B cell (primary cell): ENCODE measurements at regions not wholly inside any gene's neighbourhood (a gene's known extent, or its start where the extent isn't known, plus 50 kb on each side); places are given as distances from the start of the nearest gene placed in this dataset.
"Not testable (repeated sequence)": the region's sequence is repeated elsewhere in the genome, so short reads cannot be mapped to it uniquely, and the experiment has no call there.

Source experiments
- ATAC-seq: fragments of 200-7000 bp; cut with Tn5 transposase; one replicate; pipeline ENCODE4 v1.10.0; 2021; ENCODE audit warnings: low read depth, mild to moderate bottlenecking, moderate number of reproducible peaks, moderate library complexity
- CTCF ChIA-PET: fragments of 350-600 bp; sonication (Branson Sonifier 250); formaldehyde crosslinking; loops from one replicate; lab custom pipeline; 2021; ENCODE audit warnings: antibody characterized with exemption, inconsistent platforms; lab: Charles Lee
- POLR2A ChIA-PET: fragments of 350-600 bp; sonication (Branson Sonifier 250); formaldehyde crosslinking; loops from one replicate; lab custom pipeline; 2021; ENCODE audit warnings: antibody characterized with exemption; lab: Charles Lee
- DNase-seq: peaks from one replicate; pipeline ENCODE4 v3.0.0; 2013
- H2AFZ ChIP-seq: 2 replicates; pipeline ENCODE4 v1.6.1; 2012; ENCODE audit warnings: mild to moderate bottlenecking, low read depth, low read length; ENCODE audit not compliant: insufficient read depth, poor library complexity, severe bottlenecking
- H3K27ac ChIP-seq, 2 donors: 1 replicate in 1 of 2; 2 replicates in 1 of 2; pipeline ENCODE4 v1.5.1; 2012 to 2013; ENCODE audit warnings: low read length in 2 of 2, mild to moderate bottlenecking in 2 of 2, moderate library complexity in 1 of 2
- H3K27me3 ChIP-seq, 4 experiments: fragments of 200-600 bp in 1 of 4; sonication (generic) in 1 of 4; replicated peaks in 1 of 4; 1 replicate in 2 of 4; 2 replicates in 2 of 4; pipeline versions ENCODE4 v1.6.1 to v1.7.0; 2013 to 2016; ENCODE audit warnings: low read length in 3 of 4, mild to moderate bottlenecking in 2 of 4, mixed read lengths in 1 of 4, moderate library complexity in 1 of 4; ENCODE audit not compliant: insufficient read depth in 4 of 4, control insufficient read depth in 3 of 4; ENCODE audit errors: control extremely low read depth in 1 of 4
- H3K36me3 ChIP-seq, 2 experiments: replicated peaks in 1 of 2; 1 replicate in 1 of 2; 2 replicates in 1 of 2; pipeline versions ENCODE4 v1.6.1 to v1.7.1; 2013; ENCODE audit warnings: low read length in 1 of 2; ENCODE audit not compliant: insufficient read depth in 2 of 2, control insufficient read depth in 1 of 2; ENCODE audit errors: control extremely low read depth in 1 of 2, extremely low read depth in 1 of 2
- H3K4me1 ChIP-seq, 2 donors: fragments of 200-600 bp in 1 of 2; sonication (generic) in 1 of 2; 1 replicate in 1 of 2; 2 replicates in 1 of 2; pipeline versions ENCODE4 v1.5.1 to v1.6.1; 2013 to 2017; ENCODE audit warnings: low read length in 2 of 2; ENCODE audit not compliant: control insufficient read depth in 2 of 2, insufficient read depth in 2 of 2
- H3K4me2 ChIP-seq: replicated peaks from 2 replicates; pipeline ENCODE3; 2012; ENCODE audit warnings: mild to moderate bottlenecking, low read depth, low read length; ENCODE audit not compliant: poor library complexity, severe bottlenecking
- H3K4me3 ChIP-seq, 5 experiments: fragments of 200-600 bp in 1 of 5; sonication (generic) in 1 of 5; 1 replicate in 3 of 5; 2 replicates in 2 of 5; pipeline versions ENCODE4 v1.5.1 to v1.7.0; 2011 to 2016; ENCODE audit warnings: low read length in 4 of 5, mild to moderate bottlenecking in 4 of 5, low read depth in 2 of 5, control low read depth in 1 of 5, moderate library complexity in 1 of 5; ENCODE audit not compliant: insufficient read depth in 1 of 5; ENCODE audit errors: control extremely low read depth in 1 of 5, extremely low read depth in 1 of 5
- H3K79me2 ChIP-seq: fragments of 200-600 bp; sonication (generic); one replicate; pipeline ENCODE4 v1.6.0; 2016; ENCODE audit warnings: low read length; ENCODE audit not compliant: control insufficient read depth, insufficient read depth
- H3K9ac ChIP-seq: fragments of 200-600 bp; sonication (generic); 2 replicates; pipeline ENCODE4 v1.6.1; 2017; ENCODE audit warnings: mild to moderate bottlenecking, low read length, moderate library complexity
- H3K9me3 ChIP-seq, 3 donors: one replicate each; pipeline versions ENCODE4 v1.6.1 to v1.7.1; 2013; ENCODE audit warnings: low read length in 2 of 3; ENCODE audit not compliant: control insufficient read depth in 2 of 3, insufficient read depth in 1 of 3; ENCODE audit errors: control extremely low read depth in 1 of 3
- H4K20me1 ChIP-seq: 2 replicates; pipeline ENCODE4 v1.6.0; 2012; ENCODE audit warnings: mild to moderate bottlenecking, low read length; ENCODE audit not compliant: insufficient read depth, control insufficient read depth, poor library complexity, severe bottlenecking
- H3K27ac Mint-ChIP-seq: one replicate; pipeline ENCODE4 v1.8.0; 2021; ENCODE audit warnings: mixed read lengths
- H3K27me3 Mint-ChIP-seq: one replicate; pipeline ENCODE4 v1.8.0; 2021; ENCODE audit warnings: mixed read lengths
- H3K4me1 Mint-ChIP-seq: one replicate; pipeline ENCODE4 v1.8.0; 2021; ENCODE audit warnings: mixed read lengths
- H3K4me3 Mint-ChIP-seq: one replicate; pipeline ENCODE4 v1.8.0; 2021; ENCODE audit warnings: mixed read lengths
- H3K9me3 Mint-ChIP-seq: one replicate; pipeline ENCODE4 v1.8.0; 2022; ENCODE audit warnings: mixed read lengths; ENCODE audit not compliant: insufficient read depth
- CTCF ChIP-seq: fragments of 200-600 bp; IDR thresholded peaks from one replicate; pipeline ENCODE4 v1.8.0; 2022; ENCODE audit warnings: antibody characterized with exemption, mild to moderate bottlenecking
- EZH2 ChIP-seq: IDR thresholded peaks from 2 replicates; pipeline ENCODE4 v1.6.1; 2012; ENCODE audit warnings: borderline replicate concordance, low read depth, mild to moderate bottlenecking, moderate library complexity, low read length; ENCODE audit not compliant: insufficient read depth, poor library complexity, severe bottlenecking
- WGBS: methylation state at CpG from one replicate; pipeline ENCODE4 v1.1.5; 2013; ENCODE audit warnings: missing lambda C conversion rate; ENCODE audit not compliant: insufficient coverage; 5-methylcytosine and 5-hydroxymethylcytosine counted together
- intact Hi-C: fragments of 100-400 bp; cut with micrococcal nuclease; formaldehyde crosslinking; loops from one replicate; pipeline ENCODE4 v1.10.0; 2022

DNA sequence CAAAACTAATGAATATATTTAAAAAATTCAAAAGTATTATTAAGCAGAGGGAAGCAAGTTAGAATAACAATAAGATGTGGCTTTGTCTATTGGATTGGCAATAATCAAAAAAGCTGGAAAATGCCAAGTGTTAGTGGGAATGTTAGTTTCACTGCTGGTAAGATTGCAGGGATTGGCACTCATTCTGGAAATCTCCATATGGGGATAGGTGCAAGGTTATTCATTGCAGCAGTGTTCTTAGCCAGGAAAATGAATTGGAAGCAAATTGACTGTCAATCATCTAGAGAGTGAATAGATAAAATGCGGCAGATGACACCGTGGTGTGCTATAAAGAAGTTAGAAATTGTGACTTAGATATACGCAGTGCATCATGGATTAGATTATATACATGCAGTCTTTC is 1615.5 kb upstream of the PCDH7 start:
- Histone ChIP-seq H3K4me2 (no peak overlapping the region), H2AFZ (no peak overlapping the region), H3K4me1 (no peaks in the 10 kb centered on the region), H3K27me3 (no peaks in the 10 kb centered on the region), H4K20me1 (no peaks in the 10 kb centered on the region), H3K9ac (no peak overlapping the region), H3K4me3 (no peak overlapping the region), H3K9me3 (peaks cover 0 to 4% (median 0%) of the 10 kb centered on the region in 3 donors), H3K27ac (no peak overlapping the region), H3K36me3 (no peaks in the 10 kb centered on the region), H3K79me2 (no peaks in the 10 kb centered on the region)
- H3K4me1 Mint-ChIP-seq, result no peaks in the 10 kb centered on the region
- no peak overlapping the region for H3K27ac Mint-ChIP-seq
- no CpG with 5 or more reads among the region's 3 CpGs for WGBS
- ChIA-PET CTCF (no interaction called here), POLR2A (no interaction called here)
- no peak overlapping the region for H3K4me3 Mint-ChIP-seq
- no peaks in the 10 kb centered on the region for H3K27me3 Mint-ChIP-seq
- no peak for ATAC-seq
- no peak for TF ChIP-seq CTCF
- TF ChIP-seq EZH2, result no peak
- intact Hi-C loops, result no loop called here
- DNase-seq, result no peak
- no peaks in the 10 kb centered on the region for H3K9me3 Mint-ChIP-seq

GRCh38 chr4:29113960-29114359 is 1606.2 kb upstream of the PCDH7 start:
- no peak overlapping the region for H2AFZ ChIP-seq
- no peaks in the 10 kb centered on the region for H3K36me3 ChIP-seq
- no peak for DNase-seq
- no peak overlapping the region for H3K9ac ChIP-seq
- no peak overlapping the region for H3K27ac ChIP-seq
- Mint-ChIP-seq H3K27me3 (no peaks in the 10 kb centered on the region), H3K27ac (no peak overlapping the region), H3K9me3 (peaks cover 2% of the 10 kb centered on the region), H3K4me3 (no peak overlapping the region), H3K4me1 (no peaks in the 10 kb centered on the region)
- no peak for TF ChIP-seq EZH2
- no peak for TF ChIP-seq CTCF
- no peak overlapping the region for H3K4me2 ChIP-seq
- no peaks in the 10 kb centered on the region for H4K20me1 ChIP-seq
- no peak for ATAC-seq
- peaks cover 0 to 8% (median 0%) of the 10 kb centered on the region in 3 donors for H3K9me3 ChIP-seq
- no peaks in the 10 kb centered on the region for H3K27me3 ChIP-seq
- H3K4me3 ChIP-seq, result no peak overlapping the region
- POLR2A ChIA-PET, result no interaction called here
- WGBS, result no CpG with 5 or more reads among the region's 3 CpGs
- intact Hi-C loops, result no loop called here
- H3K79me2 ChIP-seq, result no peaks in the 10 kb centered on the region
- CTCF ChIA-PET, result no interaction called here
- H3K4me1 ChIP-seq, result no peaks in the 10 kb centered on the region

GRCh38 chr4:29117231-29117722 is 1602.9 kb upstream of the PCDH7 start:
- CTCF ChIA-PET, H3K79me2 ChIP-seq, DNase-seq, intact Hi-C loops, H3K36me3 ChIP-seq, H3K27ac ChIP-seq, H3K4me3 ChIP-seq, H4K20me1 ChIP-seq, H3K4me3 Mint-ChIP-seq, H3K27ac Mint-ChIP-seq, H3K4me2 ChIP-seq, H3K9me3 ChIP-seq, H3K4me1 Mint-ChIP-seq, H3K9ac ChIP-seq, H3K9me3 Mint-ChIP-seq, H3K4me1 ChIP-seq, H3K27me3 ChIP-seq, H2AFZ ChIP-seq, ATAC-seq, POLR2A ChIA-PET, H3K27me3 Mint-ChIP-seq: not testable (repeated sequence)
- 94% methylated on average over 37 of the region's 38 CpGs for WGBS
